H1 (cell line): ENCODE measurements at regions not wholly inside any gene's neighbourhood (a gene's known extent, or its start where the extent isn't known, plus 50 kb on each side); places are given as distances from the start of the nearest gene placed in this dataset.

Experiments
- CTCF ChIA-PET: fragments of 300-600 bp; sonication (Branson Sonifier 250); formaldehyde crosslinking; loops from one replicate; lab custom pipeline; 2021; ENCODE audit not compliant: partially characterized antibody; lab: Charles Lee
- POLR2A ChIA-PET: fragments of 300-600 bp; sonication (Branson Sonifier 250); formaldehyde crosslinking; loops from one replicate; lab custom pipeline; 2021; ENCODE audit warnings: inconsistent platforms; ENCODE audit not compliant: partially characterized antibody; lab: Charles Lee
- DNase-seq, 2 experiments: peaks; one replicate each; pipeline versions ENCODE4 v3.0.0 to v3.0.0-alpha.2; 2010 to 2022; ENCODE audit warnings: low spot score in 2 of 2, low read depth in 1 of 2, mixed read lengths in 1 of 2
- FAIRE-seq: peaks from 2 replicates; lab custom pipeline; 2011; peaks lifted over from hg19 to GRCh38; lab: Jason Lieb, UNC
- H2AFZ ChIP-seq: 2 replicates; pipeline ENCODE4 v1.8.1; 2012; ENCODE audit warnings: low read length, inconsistent platforms
- H2AK5ac ChIP-seq: 2 replicates; pipeline ENCODE4 v1.6.1; 2013; ENCODE audit warnings: low read depth, low read length
- H2BK120ac ChIP-seq: replicated peaks from 2 replicates; pipeline ENCODE3; 2013; ENCODE audit warnings: low read depth, low read length, inconsistent platforms
- H2BK12ac ChIP-seq: 2 replicates; pipeline ENCODE4 v1.6.1; 2013; ENCODE audit warnings: low read depth, low read length
- H2BK15ac ChIP-seq: 2 replicates; pipeline ENCODE4 v1.6.1; 2013; ENCODE audit warnings: low read length
- H2BK20ac ChIP-seq: 2 replicates; pipeline ENCODE4 v1.6.1; 2013; ENCODE audit warnings: low read length
- H2BK5ac ChIP-seq: 2 replicates; pipeline ENCODE4 v1.6.1; 2013; ENCODE audit warnings: low read depth, low read length
- H3K14ac ChIP-seq: 2 replicates; pipeline ENCODE4 v1.6.1; 2013; ENCODE audit warnings: inconsistent platforms; ENCODE audit not compliant: insufficient read length
- H3K18ac ChIP-seq: 2 replicates; pipeline ENCODE4 v1.6.1; 2013; ENCODE audit warnings: low read length; ENCODE audit errors: extremely low read depth
- H3K23ac ChIP-seq: 2 replicates; pipeline ENCODE4 v1.6.1; 2013; ENCODE audit warnings: inconsistent platforms; ENCODE audit not compliant: insufficient read length
- H3K23me2 ChIP-seq: 2 replicates; pipeline ENCODE4 v1.6.1; 2013; ENCODE audit warnings: low read depth, low read length
- H3K27ac ChIP-seq: 2 replicates; pipeline ENCODE4 v1.6.1; 2011; ENCODE audit warnings: low read depth, low read length, inconsistent platforms
- H3K27me3 ChIP-seq, 4 experiments: replicated peaks in 1 of 4; 1 replicate in 1 of 4; 2 replicates in 3 of 4; pipeline versions ENCODE4 v1.6.1 to v1.8.1; 2011 to 2013; ENCODE audit warnings: low read length in 3 of 4, mild to moderate bottlenecking in 3 of 4, inconsistent platforms in 2 of 4, mixed read lengths in 2 of 4, moderate library complexity in 1 of 4; ENCODE audit not compliant: control insufficient read depth in 3 of 4, insufficient read depth in 3 of 4; ENCODE audit errors: extremely low read depth in 1 of 4
- H3K36me3 ChIP-seq, 4 experiments: 2 replicates each; pipeline versions ENCODE4 v1.6.1 to v1.8.1; 2011 to 2013; ENCODE audit warnings: mild to moderate bottlenecking in 4 of 4, low read length in 3 of 4, moderate library complexity in 2 of 4, control low read depth in 1 of 4, inconsistent platforms in 1 of 4; ENCODE audit not compliant: insufficient read depth in 4 of 4, control insufficient read depth in 2 of 4
- H3K4ac ChIP-seq: replicated peaks from 2 replicates; pipeline ENCODE3; 2013; ENCODE audit warnings: low read length, low read depth, mixed read lengths, inconsistent platforms; ENCODE audit not compliant: insufficient read length
- H3K4me1 ChIP-seq, 4 experiments: replicated peaks in 1 of 4; 1 replicate in 1 of 4; 2 replicates in 3 of 4; pipeline versions ENCODE4 v1.6.1 to v1.8.1; 2011 to 2013; ENCODE audit warnings: low read length in 3 of 4, inconsistent platforms in 2 of 4, mixed read lengths in 1 of 4; ENCODE audit not compliant: insufficient read depth in 4 of 4, control insufficient read depth in 3 of 4
- H3K4me2 ChIP-seq, 2 experiments: 2 replicates each; pipeline versions ENCODE4 v1.6.1 to v1.8.1; 2011 to 2013; ENCODE audit warnings: low read depth in 2 of 2, low read length in 2 of 2, control low read depth in 1 of 2, inconsistent platforms in 1 of 2, mild to moderate bottlenecking in 1 of 2; ENCODE audit not compliant: insufficient read depth in 1 of 2
- H3K4me3 ChIP-seq, 4 experiments: fragments of 200-600, 300-600 bp in 1 of 4; sonication (generic), shearing (Covaris generic), sonication (Bioruptor Twin) in 1 of 4; 2 replicates each; pipeline versions ENCODE4 v1.5.1 to v1.8.1; 2011 to 2016; ENCODE audit warnings: low read length in 4 of 4, low read depth in 3 of 4, control low read depth in 2 of 4, inconsistent platforms in 2 of 4, mild to moderate bottlenecking in 2 of 4, mixed read lengths in 1 of 4, moderate library complexity in 1 of 4; ENCODE audit not compliant: insufficient read depth in 2 of 4; ENCODE audit errors: extremely low read depth in 1 of 4
- H3K56ac ChIP-seq: replicated peaks from 2 replicates; pipeline ENCODE3; 2013; ENCODE audit warnings: low read depth, mild to moderate bottlenecking, mixed read lengths, low read length, inconsistent platforms; ENCODE audit not compliant: insufficient read length
- H3K79me1 ChIP-seq: 2 replicates; pipeline ENCODE4 v1.6.1; 2013; ENCODE audit warnings: low read depth, low read length, control low read depth
- H3K79me2 ChIP-seq, 2 experiments: 2 replicates each; pipeline versions ENCODE4 v1.6.1 to v1.8.1; 2012 to 2013; ENCODE audit warnings: low read length in 2 of 2, mild to moderate bottlenecking in 2 of 2, inconsistent platforms in 1 of 2; ENCODE audit not compliant: insufficient read depth in 2 of 2, control insufficient read depth in 1 of 2
- H3K9ac ChIP-seq, 4 experiments: replicated peaks in 1 of 4; 1 replicate in 1 of 4; 2 replicates in 3 of 4; pipeline versions ENCODE4 v1.6.1 to v1.8.1; 2011 to 2013; ENCODE audit warnings: low read depth in 3 of 4, low read length in 3 of 4, control low read depth in 2 of 4, mild to moderate bottlenecking in 2 of 4, moderate library complexity in 2 of 4, inconsistent platforms in 1 of 4; ENCODE audit errors: extremely low read depth in 1 of 4
- H3K9me3 ChIP-seq, 2 experiments: 2 replicates each; pipeline versions ENCODE4 v1.6.1 to v1.8.1; 2012 to 2013; ENCODE audit warnings: mild to moderate bottlenecking in 2 of 2, moderate library complexity in 2 of 2, control low read depth in 1 of 2, inconsistent platforms in 1 of 2, low read depth in 1 of 2, low read length in 1 of 2, mixed read lengths in 1 of 2; ENCODE audit not compliant: insufficient read depth in 2 of 2
- H4K20me1 ChIP-seq, 2 experiments: replicated peaks in 1 of 2; 2 replicates each; pipeline versions ENCODE3 to v1.8.1; 2011 to 2013; ENCODE audit warnings: inconsistent platforms in 2 of 2, low read length in 2 of 2, mild to moderate bottlenecking in 1 of 2; ENCODE audit not compliant: insufficient read depth in 2 of 2, control insufficient read depth in 1 of 2
- H4K5ac ChIP-seq: 2 replicates; pipeline ENCODE4 v1.6.1; 2013; ENCODE audit warnings: low read length, low read depth, mixed read lengths, inconsistent platforms; ENCODE audit not compliant: insufficient read length
- H4K8ac ChIP-seq: 2 replicates; pipeline ENCODE4 v1.8.0; 2013; ENCODE audit warnings: mild to moderate bottlenecking, moderate library complexity, low read length, inconsistent platforms; ENCODE audit not compliant: insufficient read depth; ENCODE audit errors: extremely low read depth
- H4K91ac ChIP-seq: replicated peaks from 2 replicates; pipeline ENCODE3; 2013; ENCODE audit warnings: low read length, mixed read lengths, inconsistent platforms; ENCODE audit not compliant: insufficient read length
- ASH2L ChIP-seq: fragments of 200-600, 300-600 bp; sonication (generic); IDR thresholded peaks from one replicate; pipeline ENCODE4 v1.7.1; 2017; ENCODE audit warnings: low read length
- BCL11A ChIP-seq, 2 experiments: IDR thresholded peaks; one replicate each; pipeline ENCODE4 v1.6.1; 2011; ENCODE audit warnings: low read depth in 2 of 2, low read length in 2 of 2, mild to moderate bottlenecking in 2 of 2
- BRCA1 ChIP-seq: IDR thresholded peaks from 2 replicates; pipeline ENCODE4 v1.6.1; 2012; ENCODE audit warnings: low read depth, low read length, improper control_type of control experiment
- CBX5 ChIP-seq: fragments of 300-800, 300-1000 bp; sonication (generic); IDR thresholded peaks from 2 replicates; pipeline ENCODE4 v1.7.1; 2016; ENCODE audit warnings: antibody characterized with exemption, low read length, low read depth
- CBX8 ChIP-seq: fragments of 300-800, 300-1000 bp; sonication (generic); IDR thresholded peaks from 2 replicates; pipeline ENCODE4 v1.7.1; 2016; ENCODE audit warnings: low read depth, low read length, borderline replicate concordance
- EP300 ChIP-seq, 2 experiments: IDR thresholded peaks; 1 replicate in 1 of 2; 2 replicates in 1 of 2; pipeline ENCODE4 v1.6.1; 2011 to 2012; ENCODE audit warnings: low read depth in 2 of 2, low read length in 2 of 2, mild to moderate bottlenecking in 2 of 2, borderline replicate concordance in 1 of 2, inconsistent platforms in 1 of 2, moderate library complexity in 1 of 2
- HDAC6 ChIP-seq: IDR thresholded peaks from one replicate; pipeline ENCODE4 v1.7.1; 2012; ENCODE audit warnings: low read depth, mild to moderate bottlenecking, inconsistent platforms, low read length, moderate library complexity
- JUND ChIP-seq: IDR thresholded peaks from 2 replicates; pipeline ENCODE4 v1.6.1; 2011; ENCODE audit warnings: mild to moderate bottlenecking, improper control_type of control experiment, low read length
- NRF1 ChIP-seq: IDR thresholded peaks from 2 replicates; pipeline ENCODE4 v1.6.1; 2011; ENCODE audit warnings: mild to moderate bottlenecking, low read depth, low read length, improper control_type of control experiment
- SIN3A ChIP-seq, 2 experiments: IDR thresholded peaks in 1 of 2; conservative IDR thresholded peaks in 1 of 2; 2 replicates each; pipeline ENCODE4 v1.6.1; 2011 to 2012; ENCODE audit warnings: low read length in 2 of 2, improper control_type of control experiment in 1 of 2, low read depth in 1 of 2, mild to moderate bottlenecking in 1 of 2
- SP2 ChIP-seq: IDR thresholded peaks from 2 replicates; pipeline ENCODE4 v1.6.1; 2012; ENCODE audit warnings: mild to moderate bottlenecking, low read length, inconsistent platforms
- TEAD4 ChIP-seq: IDR thresholded peaks from 2 replicates; pipeline ENCODE4 v1.6.1; 2012; ENCODE audit warnings: low read depth, low read length, inconsistent platforms, mixed read lengths
- WGBS, 2 experiments: shearing (Covaris generic) in 1 of 2; methylation state at CpG; one replicate each; pipeline versions ENCODE4 v1.1.6 to v1.1.7; 2013 to 2015; ENCODE audit warnings: low lambda C conversion rate in 2 of 2, mixed read lengths in 2 of 2, inconsistent platforms in 1 of 2, low coverage in 1 of 2, missing lambda C conversion rate in 1 of 2; ENCODE audit not compliant: insufficient replicate concordance in 2 of 2, insufficient coverage in 1 of 2, insufficient read length in 1 of 2; ENCODE audit errors: extremely low coverage in 1 of 2, missing lambda C conversion rate in 1 of 2; 5-methylcytosine and 5-hydroxymethylcytosine counted together

- FAIRE-seq, result no peak
- Histone ChIP-seq H2BK5ac (no peak overlapping the region), H3K23me2 (no peaks in the 10 kb centered on the region), H4K8ac (no peak overlapping the region), H3K18ac (no peak overlapping the region), H3K27me3 (peaks cover 0 to 1% (median 0%) of the 10 kb centered on the region in 4 experiments; a peak in 1 of 7 replicates), H3K4me1 (no peaks in the 10 kb centered on the region), H2BK20ac (no peak overlapping the region), H3K79me2 (no peaks in the 10 kb centered on the region), H3K36me3 (no peaks in the 10 kb centered on the region), H3K27ac (no peak overlapping the region), H3K79me1 (no peaks in the 10 kb centered on the region), H3K14ac (no peak overlapping the region), H3K4me2 (no peak overlapping the region), H4K5ac (no peak overlapping the region), H2AK5ac (no peak overlapping the region), H3K4me3 (no peak overlapping the region), H3K4ac (no peak overlapping the region), H3K23ac (no peak overlapping the region), H3K56ac (no peak overlapping the region), H2BK12ac (no peak overlapping the region), H3K9me3 (no peaks in the 10 kb centered on the region), H2BK15ac (no peak overlapping the region), H3K9ac (no peak overlapping the region), H2BK120ac (no peak overlapping the region), H4K20me1 (no peaks in the 10 kb centered on the region), H2AFZ (no peak overlapping the region), H4K91ac (no peak overlapping the region)
- CTCF ChIA-PET, result interaction anchor here (2.0 kb wide), 1 partner anchor 15 kb away, joined by 5 read pairs; no protein-coding TSS in a partner anchor
- 94% methylated on average over 6 of the region's 7 CpGs; no CpG with 5 or more reads in 1 of the 2 experiments for WGBS, 2 experiments
- no peak for TF ChIP-seq BRCA1
- no peak for TF ChIP-seq CBX8
- TF ChIP-seq EP300 (IDR thresholded peaks at IDR 0.05; ENCODE audit: borderline replicate concordance in 1 of 2, low read depth in 2 of 2, low read length in 2 of 2), result no peak
- no peak for TF ChIP-seq HDAC6
- no peak for TF ChIP-seq JUND
- no peak for TF ChIP-seq NRF1
- no peak for TF ChIP-seq SP2
- TF ChIP-seq ASH2L, result no peak
- no peak for TF ChIP-seq BCL11A (IDR thresholded peaks at IDR 0.05; ENCODE audit: low read depth in 2 of 2, low read length in 2 of 2)
- TF ChIP-seq CBX5, result no peak
- TF ChIP-seq SIN3A (conservative IDR thresholded peaks at IDR 0.05 in 1 of 2, IDR thresholded peaks at IDR 0.05 in 1 of 2; ENCODE audit: low read depth in 1 of 2, low read length in 2 of 2), result no peak
- TF ChIP-seq TEAD4, result no peak
- POLR2A ChIA-PET, result no interaction called here
- no peak for DNase-seq
Measured at GRCh38 chr1:199194862-199195261, 556.0 kb downstream of the PTPRC start.
